ENCODE measurements at regions not wholly inside any gene's neighbourhood (a gene's known extent, or its start where the extent isn't known, plus 50 kb on each side); places are given as distances from the start of the nearest gene placed in this dataset.

DNA sequence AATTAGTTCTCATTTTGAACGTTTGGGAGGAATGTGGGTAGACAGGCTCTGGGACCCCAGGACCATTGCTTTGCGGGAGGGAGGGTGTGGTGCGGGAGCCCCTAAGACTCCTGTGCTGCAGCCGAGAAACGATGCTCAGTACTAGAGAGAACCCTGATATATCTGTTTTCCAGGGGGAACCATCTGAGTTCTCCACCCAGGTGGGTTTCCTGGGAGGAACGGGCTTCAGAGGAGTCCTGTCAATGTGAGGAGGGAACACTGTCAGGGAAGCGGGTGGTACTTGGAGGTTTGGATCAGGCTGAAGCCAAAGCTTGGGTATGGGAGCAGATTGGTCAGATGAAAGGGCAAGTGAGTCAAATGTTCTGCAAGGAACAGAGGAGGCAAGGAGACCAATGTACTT, 358.0 kb downstream of the FGF9 start:
- Mint-ChIP-seq H3K27ac (ENCODE audit: unreplicated experiment) (no peak overlapping the region), H3K4me3 (ENCODE audit: unreplicated experiment) (no peak overlapping the region), H3K9me3 (ENCODE audit: low read depth) (no peaks in the 10 kb centered on the region), H3K36me3 (ENCODE audit: low read depth) (no peaks in the 10 kb centered on the region), H3K27me3 (ENCODE audit: low read depth) (peaks cover 8% of the 10 kb centered on the region), H3K4me1 (ENCODE audit: low read depth) (peaks cover 15% of the 10 kb centered on the region)
- no peak for DNase-seq (ENCODE audit: low spot score)
- no peak for TF ChIP-seq CTCF (IDR thresholded peaks at IDR 0.05)

DNA sequence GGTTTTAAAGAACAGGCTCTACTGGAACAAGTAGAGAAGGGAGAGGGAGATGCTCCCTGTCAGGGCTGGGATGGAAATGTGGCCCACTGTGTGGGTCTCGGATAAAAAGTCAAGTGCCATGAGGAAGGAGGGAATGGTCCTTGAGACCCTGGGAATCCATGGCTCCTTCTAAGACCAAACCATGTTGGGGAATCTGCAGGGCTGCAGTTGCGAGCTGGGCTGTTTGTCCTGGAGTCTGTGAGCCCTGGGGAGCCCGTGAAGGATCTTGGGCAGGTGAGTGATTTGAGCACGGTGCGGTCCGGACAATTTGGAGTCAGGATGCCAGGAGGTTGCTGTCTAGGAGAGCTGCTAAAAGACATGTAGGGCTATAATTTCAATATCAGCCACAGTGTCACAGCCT, 359.4 kb downstream of the FGF9 start:
- Mint-ChIP-seq H3K4me1 (ENCODE audit: low read depth) (peaks cover 13% of the 10 kb centered on the region), H3K27ac (ENCODE audit: unreplicated experiment) (no peak overlapping the region), H3K36me3 (ENCODE audit: low read depth) (no peaks in the 10 kb centered on the region), H3K27me3 (ENCODE audit: low read depth) (peaks cover 8% of the 10 kb centered on the region), H3K9me3 (ENCODE audit: low read depth) (no peaks in the 10 kb centered on the region), H3K4me3 (ENCODE audit: unreplicated experiment) (no peak overlapping the region)
- DNase-seq (ENCODE audit: low spot score): no peak
- TF ChIP-seq CTCF (IDR thresholded peaks at IDR 0.05): no peak

DNA sequence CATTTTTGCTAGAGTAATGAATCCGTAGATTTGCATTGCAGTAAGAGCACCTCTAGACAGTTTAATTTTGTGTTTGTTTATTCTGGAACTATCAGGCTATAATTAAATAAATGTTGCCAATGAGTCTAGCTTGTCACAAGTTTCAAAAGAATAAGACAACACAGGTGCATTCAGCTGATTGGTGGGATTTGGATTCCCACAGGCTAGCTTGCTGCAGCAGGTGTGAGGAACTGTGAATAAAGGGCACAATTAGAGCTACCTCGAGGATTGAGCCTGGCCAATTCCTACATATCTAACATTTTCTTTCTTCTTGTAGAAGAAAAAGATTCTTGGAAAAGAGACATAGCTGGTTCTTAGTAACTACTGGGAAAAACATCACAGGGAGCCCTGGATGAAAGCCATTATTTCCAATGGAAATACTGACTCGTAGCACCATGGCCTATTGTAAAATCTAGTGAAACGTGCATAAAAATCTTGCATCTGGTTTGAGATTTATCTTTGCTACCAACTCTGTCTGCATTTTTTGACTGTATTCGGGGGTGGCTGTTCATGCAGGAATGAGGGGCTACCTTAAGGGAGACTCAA, 360.9 kb downstream of the FGF9 start:
- Mint-ChIP-seq H3K27me3 (ENCODE audit: low read depth) (peaks cover 8% of the 10 kb centered on the region), H3K4me1 (ENCODE audit: low read depth) (peaks cover 17% of the 10 kb centered on the region), H3K9me3 (ENCODE audit: low read depth) (no peaks in the 10 kb centered on the region), H3K36me3 (ENCODE audit: low read depth) (no peaks in the 10 kb centered on the region), H3K27ac (ENCODE audit: unreplicated experiment) (no peak overlapping the region), H3K4me3 (ENCODE audit: unreplicated experiment) (no peak overlapping the region)
- TF ChIP-seq CTCF (IDR thresholded peaks at IDR 0.05): no peak
- DNase-seq (ENCODE audit: low spot score): no peak

DNA sequence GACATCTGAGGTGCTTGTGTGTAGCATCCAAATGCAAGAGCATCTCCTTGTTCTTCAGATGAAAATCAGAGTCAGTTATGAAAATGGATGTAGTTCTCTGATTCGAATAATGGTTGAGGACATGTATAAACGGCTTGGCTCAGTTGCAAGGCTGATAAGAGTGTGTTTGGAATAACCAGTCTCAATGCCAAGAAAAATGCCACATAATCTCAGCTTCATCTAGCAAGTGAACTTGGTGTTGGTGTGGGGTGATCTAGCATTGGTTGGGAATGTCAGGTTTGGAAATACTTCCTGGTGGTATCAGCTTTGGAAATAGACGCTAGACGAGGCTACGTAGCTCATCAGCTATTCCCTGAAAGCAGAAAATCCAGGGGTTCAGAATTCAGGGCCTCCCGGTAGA, 362.0 kb downstream of the FGF9 start:
- no peak for DNase-seq (ENCODE audit: low spot score)
- Mint-ChIP-seq H3K27me3 (ENCODE audit: low read depth) (peaks cover 8% of the 10 kb centered on the region), H3K27ac (ENCODE audit: unreplicated experiment) (no peak overlapping the region), H3K4me3 (ENCODE audit: unreplicated experiment) (no peak overlapping the region), H3K9me3 (ENCODE audit: low read depth) (no peaks in the 10 kb centered on the region), H3K4me1 (ENCODE audit: low read depth) (peaks cover 11% of the 10 kb centered on the region), H3K36me3 (ENCODE audit: low read depth) (no peaks in the 10 kb centered on the region)
- TF ChIP-seq CTCF (IDR thresholded peaks at IDR 0.05): no peak

GRCh38 chr13:22039961-22040360, 369.1 kb downstream of the FGF9 start:
- peaks cover 26% of the 10 kb centered on the region for H3K4me1 Mint-ChIP-seq (ENCODE audit: low read depth)
- no peak overlapping the region for H3K4me3 Mint-ChIP-seq (ENCODE audit: unreplicated experiment)
- H3K9me3 Mint-ChIP-seq (ENCODE audit: low read depth): peaks cover 14% of the 10 kb centered on the region
- no peak overlapping the region for H3K27ac Mint-ChIP-seq (ENCODE audit: unreplicated experiment)
- peaks cover 2% of the 10 kb centered on the region for H3K36me3 Mint-ChIP-seq (ENCODE audit: low read depth)
- peaks cover 3% of the 10 kb centered on the region for H3K27me3 Mint-ChIP-seq (ENCODE audit: low read depth)
- DNase-seq (ENCODE audit: low spot score): no peak
- no peak for TF ChIP-seq CTCF (IDR thresholded peaks at IDR 0.05)
